B cell (primary cell): ENCODE measurements at regions not wholly inside any gene's neighbourhood (a gene's known extent, or its start where the extent isn't known, plus 50 kb on each side); places are given as distances from the start of the nearest gene placed in this dataset.

ENCODE experiments used
- CTCF ChIP-seq: fragments of 200-600 bp; IDR thresholded peaks from one replicate; pipeline ENCODE4 v1.8.0; 2022; ENCODE audit warnings: antibody characterized with exemption, mild to moderate bottlenecking
- EZH2 ChIP-seq: IDR thresholded peaks from 2 replicates; pipeline ENCODE4 v1.6.1; 2012; ENCODE audit warnings: borderline replicate concordance, low read depth, mild to moderate bottlenecking, moderate library complexity, low read length; ENCODE audit not compliant: insufficient read depth, poor library complexity, severe bottlenecking

DNA sequence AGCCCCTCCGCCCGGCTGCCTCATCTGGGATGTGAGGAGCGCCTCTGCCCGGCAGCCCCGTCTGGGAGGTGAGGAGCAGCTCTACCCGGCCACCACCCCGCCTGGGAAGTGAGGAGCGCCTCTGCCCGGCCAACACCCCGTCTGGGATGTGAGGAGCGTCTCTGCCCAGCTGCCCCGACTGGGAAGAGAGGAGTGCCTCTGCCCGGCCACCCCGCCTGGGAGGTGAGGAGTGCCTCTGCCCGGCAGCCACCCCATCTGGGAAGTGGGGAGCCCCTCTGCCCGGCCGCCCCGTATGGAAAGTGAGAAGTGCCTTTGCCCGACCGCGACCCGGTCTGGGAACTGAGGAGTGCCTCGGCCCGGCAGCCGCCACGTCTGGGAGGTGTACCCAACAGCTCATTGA is 74.3 kb upstream of the TNIP3 start:
- no peak for TF ChIP-seq CTCF
- TF ChIP-seq EZH2, result no peak
